Mesenchymal stem cell (in vitro differentiated cells and primary cell): ENCODE measurements at regions not wholly inside any gene's neighbourhood (a gene's known extent, or its start where the extent isn't known, plus 50 kb on each side); places are given as distances from the start of the nearest gene placed in this dataset.

Experiments used
- DNase-seq: peaks from one replicate; pipeline ENCODE4 v3.0.0-alpha.2; 2013
- H2AFZ ChIP-seq: one replicate; pipeline ENCODE4 v1.6.1; 2013; ENCODE audit warnings: low read depth, mild to moderate bottlenecking, control low read depth, inconsistent platforms, low read length, moderate library complexity
- H2AK5ac ChIP-seq: 2 replicates; pipeline ENCODE4 v1.6.1; 2013; ENCODE audit warnings: low read length, moderate library complexity, mild to moderate bottlenecking, inconsistent platforms; ENCODE audit not compliant: severe bottlenecking
- H2BK120ac ChIP-seq: one replicate; pipeline ENCODE4 v1.6.1; 2013; ENCODE audit warnings: low read depth, mild to moderate bottlenecking, inconsistent platforms, low read length, moderate library complexity
- H2BK12ac ChIP-seq, 2 experiments: one replicate each; pipeline ENCODE4 v1.6.1; 2013; ENCODE audit warnings: inconsistent platforms in 2 of 2, low read length in 2 of 2, mild to moderate bottlenecking in 2 of 2, moderate library complexity in 2 of 2, control low read depth in 1 of 2
- H2BK15ac ChIP-seq: one replicate; pipeline ENCODE4 v1.6.1; 2013; ENCODE audit warnings: mild to moderate bottlenecking, low read depth, inconsistent platforms; ENCODE audit not compliant: poor library complexity, severe bottlenecking
- H2BK5ac ChIP-seq: 2 replicates; pipeline ENCODE4 v1.6.1; 2013; ENCODE audit warnings: low read depth, mild to moderate bottlenecking, low read length, control low read depth, inconsistent platforms; ENCODE audit not compliant: poor library complexity, severe bottlenecking
- H3K14ac ChIP-seq, 2 experiments: one replicate each; pipeline ENCODE4 v1.6.1; 2013; ENCODE audit warnings: inconsistent platforms in 2 of 2, low read length in 2 of 2, control low read depth in 1 of 2, mild to moderate bottlenecking in 1 of 2, moderate library complexity in 1 of 2
- H3K18ac ChIP-seq, 2 experiments: one replicate each; pipeline ENCODE4 v1.6.1; 2013; ENCODE audit warnings: inconsistent platforms in 2 of 2, low read length in 2 of 2, control low read depth in 1 of 2, low read depth in 1 of 2, mild to moderate bottlenecking in 1 of 2
- H3K23ac ChIP-seq, 2 experiments: one replicate each; pipeline ENCODE4 v1.6.1; 2013; ENCODE audit warnings: inconsistent platforms in 2 of 2, low read length in 2 of 2, mild to moderate bottlenecking in 2 of 2, moderate library complexity in 2 of 2, control low read depth in 1 of 2
- H3K27ac ChIP-seq: 2 replicates; pipeline ENCODE4 v1.5.1; 2013; ENCODE audit warnings: mild to moderate bottlenecking, moderate library complexity, low read length, control low read depth, inconsistent platforms; ENCODE audit not compliant: poor library complexity, severe bottlenecking
- H3K27me3 ChIP-seq, 2 experiments: 2 replicates each; pipeline versions ENCODE4 v1.6.1 to v1.7.0; 2013; ENCODE audit warnings: low read length in 2 of 2, mild to moderate bottlenecking in 2 of 2, moderate library complexity in 2 of 2, control low read depth in 1 of 2, inconsistent platforms in 1 of 2; ENCODE audit not compliant: control insufficient read depth in 1 of 2, insufficient read depth in 1 of 2
- H3K36me3 ChIP-seq, 2 experiments: 2 replicates each; pipeline versions ENCODE4 v1.6.1 to v1.7.0; 2013; ENCODE audit warnings: low read length in 2 of 2, control low read depth in 1 of 2, inconsistent platforms in 1 of 2, low read depth in 1 of 2, mild to moderate bottlenecking in 1 of 2; ENCODE audit not compliant: insufficient read depth in 2 of 2, control insufficient read depth in 1 of 2
- H3K4ac ChIP-seq, 2 experiments: one replicate each; pipeline ENCODE4 v1.6.1; 2013; ENCODE audit warnings: inconsistent platforms in 2 of 2, low read length in 2 of 2, mild to moderate bottlenecking in 2 of 2, moderate library complexity in 2 of 2, control low read depth in 1 of 2, low read depth in 1 of 2
- H3K4me1 ChIP-seq: 2 replicates; pipeline ENCODE4 v1.6.1; 2013; ENCODE audit warnings: low read depth, low read length, control low read depth; ENCODE audit not compliant: control insufficient read depth, insufficient read depth
- H3K4me2 ChIP-seq: 2 replicates; pipeline ENCODE4 v1.6.1; 2013; ENCODE audit warnings: low read length, mild to moderate bottlenecking, inconsistent platforms; ENCODE audit not compliant: poor library complexity, severe bottlenecking
- H3K4me3 ChIP-seq, 2 experiments: 2 replicates each; pipeline versions ENCODE4 v1.5.1 to v1.7.0; 2013; ENCODE audit warnings: low read length in 2 of 2, mild to moderate bottlenecking in 2 of 2, control low read depth in 1 of 2, low read depth in 1 of 2; ENCODE audit not compliant: insufficient read depth in 1 of 2
- H3K79me1 ChIP-seq: replicated peaks from 2 replicates; pipeline ENCODE4 v1.6.1; 2013; ENCODE audit warnings: mild to moderate bottlenecking, control low read depth, low read length, inconsistent platforms; ENCODE audit not compliant: poor library complexity, severe bottlenecking
- H3K9ac ChIP-seq: 2 replicates; pipeline ENCODE4 v1.7.0; 2013; ENCODE audit warnings: mild to moderate bottlenecking, low read length, moderate library complexity
- H3K9me3 ChIP-seq: 2 replicates; pipeline ENCODE4 v1.7.0; 2013; ENCODE audit warnings: mild to moderate bottlenecking, low read length; ENCODE audit not compliant: control insufficient read depth
- H4K8ac ChIP-seq: one replicate; pipeline ENCODE4 v1.6.1; 2013; ENCODE audit warnings: inconsistent platforms, mild to moderate bottlenecking, low read length, moderate library complexity
- H4K91ac ChIP-seq: one replicate; pipeline ENCODE4 v1.6.1; 2013; ENCODE audit warnings: mild to moderate bottlenecking, low read length, inconsistent platforms
- WGBS: methylation state at CpG from one replicate; pipeline ENCODE4 v1.1.7; 2013; ENCODE audit warnings: mixed read lengths; 5-methylcytosine and 5-hydroxymethylcytosine counted together

GRCh38 chr5:3216386-3216785, 379.2 kb upstream of the IRX1 start:
- Histone ChIP-seq H2BK5ac (no peak overlapping the region), H4K8ac (no peak overlapping the region), H2BK120ac (no peak overlapping the region), H3K4ac (no peak overlapping the region), H3K14ac (no peak overlapping the region), H2AFZ (no peak overlapping the region), H3K23ac (no peak overlapping the region), H3K4me3 (no peak overlapping the region), H3K36me3 (no peaks in the 10 kb centered on the region), H3K79me1 (no peaks in the 10 kb centered on the region), H3K4me1 (no peaks in the 10 kb centered on the region), H2BK15ac (no peak overlapping the region), H2BK12ac (no peak overlapping the region), H3K4me2 (no peak overlapping the region), H2AK5ac (no peak overlapping the region), H3K9ac (no peak overlapping the region), H3K9me3 (no peaks in the 10 kb centered on the region), H4K91ac (no peak overlapping the region), H3K18ac (no peak overlapping the region), H3K27ac (no peak overlapping the region), H3K27me3 (no peaks in the 10 kb centered on the region)
- DNase-seq = no peak
- 71% methylated on average over 5 of the region's 7 CpGs for WGBS

- Histone ChIP-seq H3K27me3 (no peaks in the 10 kb centered on the region), H2AK5ac (no peak overlapping the region), H2BK120ac (no peak overlapping the region), H3K4me3 (no peak overlapping the region), H2BK15ac (no peak overlapping the region), H3K23ac (no peak overlapping the region), H3K18ac (no peak overlapping the region), H3K79me1 (no peaks in the 10 kb centered on the region), H2AFZ (no peak overlapping the region), H3K4me2 (no peak overlapping the region), H3K14ac (no peak overlapping the region), H3K4me1 (no peaks in the 10 kb centered on the region), H3K36me3 (no peaks in the 10 kb centered on the region), H3K27ac (no peak overlapping the region), H3K9ac (no peak overlapping the region), H3K9me3 (no peaks in the 10 kb centered on the region), H4K8ac (no peak overlapping the region), H4K91ac (no peak overlapping the region), H3K4ac (no peak overlapping the region), H2BK12ac (no peak overlapping the region), H2BK5ac (no peak overlapping the region)
- no peak for DNase-seq
- 80% methylated on average over 12 of the region's 12 CpGs for WGBS
These were observed 380.7 kb upstream of the IRX1 start for GRCh38 chr5:3214838-3215374.

- Histone ChIP-seq H3K4ac (no peak overlapping the region), H2BK12ac (no peak overlapping the region), H3K9ac (no peak overlapping the region), H4K91ac (no peak overlapping the region), H3K23ac (no peak overlapping the region), H3K4me1 (no peaks in the 10 kb centered on the region), H2AK5ac (no peak overlapping the region), H4K8ac (no peak overlapping the region), H3K27me3 (no peaks in the 10 kb centered on the region), H3K4me3 (no peak overlapping the region), H3K79me1 (no peaks in the 10 kb centered on the region), H3K9me3 (no peaks in the 10 kb centered on the region), H2BK120ac (no peak overlapping the region), H2BK15ac (no peak overlapping the region), H3K14ac (no peak overlapping the region), H2BK5ac (no peak overlapping the region), H3K27ac (no peak overlapping the region), H3K36me3 (no peaks in the 10 kb centered on the region), H2AFZ (no peak overlapping the region), H3K4me2 (no peak overlapping the region), H3K18ac (no peak overlapping the region)
- no peak for DNase-seq
- 85% methylated on average over 8 of the region's 8 CpGs for WGBS
These were observed 381.2 kb upstream of the IRX1 start for GRCh38 chr5:3214396-3214795.

- Histone ChIP-seq H3K4me1 (no peaks in the 10 kb centered on the region), H3K9me3 (no peaks in the 10 kb centered on the region), H2AK5ac (no peak overlapping the region), H3K4me3 (no peak overlapping the region), H3K14ac (no peak overlapping the region), H3K18ac (no peak overlapping the region), H3K4ac (no peak overlapping the region), H2AFZ (no peak overlapping the region), H3K9ac (no peak overlapping the region), H2BK120ac (no peak overlapping the region), H3K23ac (no peak overlapping the region), H4K91ac (no peak overlapping the region), H2BK5ac (no peak overlapping the region), H3K27ac (no peak overlapping the region), H3K79me1 (no peaks in the 10 kb centered on the region), H3K4me2 (no peak overlapping the region), H2BK15ac (no peak overlapping the region), H3K36me3 (no peaks in the 10 kb centered on the region), H3K27me3 (no peaks in the 10 kb centered on the region), H4K8ac (no peak overlapping the region), H2BK12ac (no peak overlapping the region)
- WGBS = 81% methylated on average over 15 of the region's 15 CpGs
- DNase-seq = no peak
These were observed 382.8 kb upstream of the IRX1 start for GRCh38 chr5:3212869-3213268.
